Type B pancreatic cell (in vitro differentiated cells): ENCODE measurements at regions not wholly inside any gene's neighbourhood (a gene's known extent, or its start where the extent isn't known, plus 50 kb on each side); places are given as distances from the start of the nearest gene placed in this dataset.
A peak's percentile ranks its signal among the peaks of the same experiment; 100 is the strongest.
"Not testable (repeated sequence)": the region's sequence is repeated elsewhere in the genome, so short reads cannot be mapped to it uniquely, and the experiment has no call there.

Experiments used
- DNase-seq: peaks from one replicate; pipeline ENCODE4 v3.0.0; 2021; ENCODE audit warnings: mixed read lengths; ENCODE audit not compliant: unreplicated experiment; ENCODE audit errors: extremely low spot score
- H3K27ac Mint-ChIP-seq: 2 replicates; pipeline ENCODE4 v1.8.0; 2021; ENCODE audit warnings: mild to moderate bottlenecking, mixed read lengths
- H3K27me3 Mint-ChIP-seq: 2 replicates; pipeline ENCODE4 v1.8.0; 2021; ENCODE audit warnings: mixed read lengths
- H3K36me3 Mint-ChIP-seq: 2 replicates; pipeline ENCODE4 v1.8.0; 2021; ENCODE audit warnings: mixed read lengths
- H3K4me1 Mint-ChIP-seq: one replicate; pipeline ENCODE4 v1.8.0; 2021; ENCODE audit warnings: mixed read lengths; ENCODE audit not compliant: unreplicated experiment
- H3K4me3 Mint-ChIP-seq: 2 replicates; pipeline ENCODE4 v1.8.0; 2021; ENCODE audit warnings: mild to moderate bottlenecking, mixed read lengths
- H3K9me3 Mint-ChIP-seq: 2 replicates; pipeline ENCODE4 v1.8.0; 2021; ENCODE audit warnings: mixed read lengths
- CTCF ChIP-seq: fragments of 200-600 bp; sonication (generic); conservative IDR thresholded peaks from 2 replicates; pipeline ENCODE4 v1.5.0; 2021; ENCODE audit warnings: antibody characterized with exemption, mild to moderate bottlenecking

DNA sequence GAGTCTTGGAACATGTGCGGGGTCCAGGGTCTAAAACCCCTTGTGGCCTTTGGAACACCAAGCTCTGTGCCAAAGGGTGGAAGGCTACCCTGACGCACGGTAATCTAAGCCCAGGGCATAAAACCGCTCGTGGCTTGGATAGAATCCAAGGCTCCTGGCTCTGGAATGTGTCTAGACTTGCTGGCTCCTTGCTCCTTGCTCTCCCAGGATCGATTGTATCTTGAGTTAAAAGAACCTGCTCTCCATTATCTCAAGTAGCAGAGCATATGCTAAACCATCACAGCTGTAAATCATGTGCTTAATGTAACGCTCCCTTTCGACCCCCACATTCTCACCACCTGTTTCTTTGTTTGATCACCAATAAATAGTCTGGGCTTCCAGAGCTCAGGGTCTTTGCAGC lies 50.3 kb downstream of the TLCD4 start:
- H3K4me1 Mint-ChIP-seq, H3K4me3 Mint-ChIP-seq, DNase-seq, H3K27ac Mint-ChIP-seq, H3K36me3 Mint-ChIP-seq, H3K9me3 Mint-ChIP-seq, H3K27me3 Mint-ChIP-seq: not testable (repeated sequence)

DNA sequence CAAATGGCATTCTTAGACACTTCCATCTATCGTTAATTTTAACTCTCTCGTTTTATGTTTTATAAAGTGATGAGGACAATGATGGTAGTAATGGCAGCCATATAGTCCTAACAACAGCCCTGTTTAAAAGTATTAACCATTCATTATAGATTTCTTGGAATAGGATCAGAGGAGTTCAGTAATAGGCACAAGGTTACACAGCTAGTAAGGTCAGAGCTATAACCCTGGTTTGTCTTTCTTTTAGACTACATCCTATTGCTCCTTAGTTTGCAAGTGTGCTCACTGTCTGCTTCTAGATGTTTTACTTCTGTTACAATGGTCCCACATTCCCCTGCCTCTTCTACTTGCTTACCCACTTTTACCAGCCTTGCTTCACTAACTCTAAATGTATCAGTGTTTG lies 50.9 kb downstream of the TLCD4 start:
- DNase-seq: no peak
- no peak for TF ChIP-seq CTCF
- Mint-ChIP-seq H3K4me3 (no peak overlapping the region), H3K36me3 (peaks cover 3% of the 10 kb centered on the region), H3K27ac (no peak overlapping the region), H3K27me3 (no peaks in the 10 kb centered on the region), H3K9me3 (peaks cover 7% of the 10 kb centered on the region), H3K4me1 (peaks cover 10% of the 10 kb centered on the region)

GRCh38 chr1:95168761-95169351 lies 51.7 kb downstream of the TLCD4 start:
- H3K27me3 Mint-ChIP-seq: no peaks in the 10 kb centered on the region
- no peak for TF ChIP-seq CTCF

DNA sequence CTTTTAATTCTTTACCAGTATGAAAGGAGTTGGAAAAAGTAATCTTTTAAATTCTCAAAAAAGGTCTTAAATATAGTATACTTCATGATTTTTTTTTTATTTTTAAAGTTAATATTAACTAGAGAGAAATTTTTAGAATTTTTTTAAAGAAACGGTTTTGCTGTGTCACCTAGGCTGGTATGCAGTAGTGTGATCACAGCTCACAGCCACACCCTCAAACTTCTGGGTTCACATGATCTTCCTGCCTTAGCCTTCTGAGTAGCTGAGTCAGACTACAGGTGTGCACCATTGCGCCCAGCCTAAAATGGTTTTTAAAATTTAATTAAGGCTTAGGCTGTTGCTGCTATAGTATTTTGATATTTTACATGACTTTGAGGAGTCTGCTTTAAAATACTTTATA lies 52.4 kb downstream of the TLCD4 start:
- TF ChIP-seq CTCF: no peak
- Mint-ChIP-seq H3K27me3 (no peaks in the 10 kb centered on the region), H3K4me3 (no peak overlapping the region), H3K4me1 (peaks cover 10% of the 10 kb centered on the region), H3K36me3 (peaks cover 3% of the 10 kb centered on the region), H3K9me3 (peaks cover 4% of the 10 kb centered on the region), H3K27ac (peak overlapping the region; percentile 33)
- DNase-seq: no peak

More at GRCh38 chr1:95168761-95169351, 51.7 kb downstream of the TLCD4 start:
- Mint-ChIP-seq H3K9me3 (peaks cover 4% of the 10 kb centered on the region), H3K27ac (no peak overlapping the region), H3K4me3 (no peak overlapping the region), H3K36me3 (peaks cover 3% of the 10 kb centered on the region), H3K4me1 (peaks cover 10% of the 10 kb centered on the region)
- DNase-seq: no peak

GRCh38 chr1:95171270-95172245 lies 54.4 kb downstream of the TLCD4 start:
- DNase-seq: no peak
- peaks cover 3% of the 10 kb centered on the region for H3K36me3 Mint-ChIP-seq
- H3K27ac Mint-ChIP-seq: no peak overlapping the region
- no peak for TF ChIP-seq CTCF
- no peaks in the 10 kb centered on the region for H3K9me3 Mint-ChIP-seq
- H3K27me3 Mint-ChIP-seq: no peaks in the 10 kb centered on the region
- H3K4me1 Mint-ChIP-seq: peaks cover 10% of the 10 kb centered on the region
- H3K4me3 Mint-ChIP-seq: no peak overlapping the region

- Mint-ChIP-seq H3K4me3 (no peak overlapping the region), H3K9me3 (no peaks in the 10 kb centered on the region), H3K27me3 (no peaks in the 10 kb centered on the region), H3K4me1 (no peaks in the 10 kb centered on the region), H3K36me3 (no peaks in the 10 kb centered on the region), H3K27ac (no peak overlapping the region)
- no peak for TF ChIP-seq CTCF
- DNase-seq: no peak
Measured at GRCh38 chr1:95176861-95177260, 57.1 kb upstream of the RWDD3 start.
